DND-41 (cell line): ENCODE measurements at regions not wholly inside any gene's neighbourhood (a gene's known extent, or its start where the extent isn't known, plus 50 kb on each side); places are given as distances from the start of the nearest gene placed in this dataset.

ENCODE experiments used
- ATAC-seq: fragments of 200-7000 bp; cut with Tn5 transposase; 3 replicates; pipeline ENCODE4 v1.9.1; 2021; ENCODE audit warnings: low read depth; ENCODE audit not compliant: insufficient read depth
- DNase-seq: peaks from one replicate; pipeline ENCODE4 v3.0.0-alpha.2; 2020
- H2AFZ ChIP-seq: 2 replicates; pipeline ENCODE4 v1.6.0; 2012; ENCODE audit warnings: low read depth, low read length
- H3K27ac ChIP-seq: 2 replicates; pipeline ENCODE4 v1.5.1; 2012; ENCODE audit warnings: low read length, inconsistent platforms
- H3K27me3 ChIP-seq: fragments of 200-600 bp; sonication (generic); 2 replicates; pipeline ENCODE4 v1.6.0; 2012; ENCODE audit warnings: low read length, mild to moderate bottlenecking, inconsistent platforms; ENCODE audit not compliant: insufficient read depth, poor library complexity
- H3K36me3 ChIP-seq: 2 replicates; pipeline ENCODE4 v1.5.1; 2012; ENCODE audit warnings: low read length, inconsistent platforms; ENCODE audit not compliant: insufficient read depth
- H3K4me1 ChIP-seq: 2 replicates; pipeline ENCODE4 v1.5.1; 2012; ENCODE audit warnings: mild to moderate bottlenecking, low read length; ENCODE audit not compliant: insufficient read depth
- H3K4me2 ChIP-seq: 2 replicates; pipeline ENCODE4 v1.6.0; 2012; ENCODE audit warnings: mild to moderate bottlenecking, moderate library complexity, low read length, inconsistent platforms; ENCODE audit not compliant: insufficient read depth
- H3K4me3 ChIP-seq, 2 experiments: fragments of 200-600 bp in 1 of 2; shearing (Covaris generic) in 1 of 2; 2 replicates each; pipeline ENCODE4 v1.5.1; 2012 to 2016; ENCODE audit warnings: inconsistent platforms in 2 of 2, low read length in 2 of 2, mild to moderate bottlenecking in 2 of 2, low read depth in 1 of 2, moderate library complexity in 1 of 2
- H3K79me2 ChIP-seq: 2 replicates; pipeline ENCODE4 v1.6.0; 2012; ENCODE audit warnings: low read length, inconsistent platforms; ENCODE audit not compliant: insufficient read depth
- H3K9ac ChIP-seq: 2 replicates; pipeline ENCODE4 v1.6.0; 2012; ENCODE audit warnings: low read depth, mild to moderate bottlenecking, inconsistent platforms, low read length, moderate library complexity
- H3K9me3 ChIP-seq: 2 replicates; pipeline ENCODE4 v1.5.1; 2012; ENCODE audit warnings: low read length, moderate library complexity, mild to moderate bottlenecking, inconsistent platforms; ENCODE audit not compliant: insufficient read depth, severe bottlenecking
- H4K20me1 ChIP-seq: 2 replicates; pipeline ENCODE4 v1.6.0; 2012; ENCODE audit warnings: low read length; ENCODE audit not compliant: insufficient read depth
- EZH2 ChIP-seq: IDR thresholded peaks from 3 replicates; pipeline ENCODE4 v1.6.1; 2012; ENCODE audit warnings: borderline replicate concordance, low read depth, mild to moderate bottlenecking, moderate library complexity, low read length, inconsistent platforms; ENCODE audit not compliant: severe bottlenecking
- TF ChIP-seq, protein P1 (sequence below): IDR thresholded peaks from 2 replicates; pipeline ENCODE4 v1.5.1; 2012; ENCODE audit warnings: borderline replicate concordance, low read length, moderate library complexity, mild to moderate bottlenecking; ENCODE audit not compliant: poor library complexity, severe bottlenecking; ENCODE audit errors: extremely low read depth

- H3K27me3 ChIP-seq: no peaks in the 10 kb centered on the region
- no peak overlapping the region for H3K9ac ChIP-seq
- H4K20me1 ChIP-seq: no peaks in the 10 kb centered on the region
- DNase-seq (no peak), ATAC-seq (no peak)
- H3K4me1 ChIP-seq: peaks cover 1% of the 10 kb centered on the region
- H3K4me2 ChIP-seq: no peak overlapping the region
- TF ChIP-seq, protein P1, sequence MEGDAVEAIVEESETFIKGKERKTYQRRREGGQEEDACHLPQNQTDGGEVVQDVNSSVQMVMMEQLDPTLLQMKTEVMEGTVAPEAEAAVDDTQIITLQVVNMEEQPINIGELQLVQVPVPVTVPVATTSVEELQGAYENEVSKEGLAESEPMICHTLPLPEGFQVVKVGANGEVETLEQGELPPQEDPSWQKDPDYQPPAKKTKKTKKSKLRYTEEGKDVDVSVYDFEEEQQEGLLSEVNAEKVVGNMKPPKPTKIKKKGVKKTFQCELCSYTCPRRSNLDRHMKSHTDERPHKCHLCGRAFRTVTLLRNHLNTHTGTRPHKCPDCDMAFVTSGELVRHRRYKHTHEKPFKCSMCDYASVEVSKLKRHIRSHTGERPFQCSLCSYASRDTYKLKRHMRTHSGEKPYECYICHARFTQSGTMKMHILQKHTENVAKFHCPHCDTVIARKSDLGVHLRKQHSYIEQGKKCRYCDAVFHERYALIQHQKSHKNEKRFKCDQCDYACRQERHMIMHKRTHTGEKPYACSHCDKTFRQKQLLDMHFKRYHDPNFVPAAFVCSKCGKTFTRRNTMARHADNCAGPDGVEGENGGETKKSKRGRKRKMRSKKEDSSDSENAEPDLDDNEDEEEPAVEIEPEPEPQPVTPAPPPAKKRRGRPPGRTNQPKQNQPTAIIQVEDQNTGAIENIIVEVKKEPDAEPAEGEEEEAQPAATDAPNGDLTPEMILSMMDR: no peak
- TF ChIP-seq EZH2: no peak
- no peak overlapping the region for H3K27ac ChIP-seq
- no peak overlapping the region for H2AFZ ChIP-seq
- H3K4me3 ChIP-seq: no peak overlapping the region
- H3K79me2 ChIP-seq: no peaks in the 10 kb centered on the region
- no peaks in the 10 kb centered on the region for H3K36me3 ChIP-seq
- H3K9me3 ChIP-seq: no peaks in the 10 kb centered on the region
These were observed 313.6 kb upstream of the ACVR2A start for GRCh38 chr2:147531269-147531668.

GRCh38 chr2:147530033-147530432, 314.8 kb upstream of the ACVR2A start:
- Histone ChIP-seq H3K36me3 (no peaks in the 10 kb centered on the region), H3K79me2 (no peaks in the 10 kb centered on the region), H3K9me3 (no peaks in the 10 kb centered on the region), H3K27me3 (no peaks in the 10 kb centered on the region), H3K4me3 (no peak overlapping the region), H3K9ac (no peak overlapping the region), H3K4me1 (peaks cover 14% of the 10 kb centered on the region), H3K4me2 (no peak overlapping the region), H2AFZ (no peak overlapping the region), H4K20me1 (no peaks in the 10 kb centered on the region), H3K27ac (no peak overlapping the region)
- no peak for TF ChIP-seq EZH2
- TF ChIP-seq, protein P1: no peak
- no peak for DNase-seq
- no peak for ATAC-seq

GRCh38 chr2:147525819-147526489, 318.9 kb upstream of the ACVR2A start:
- Histone ChIP-seq H4K20me1 (no peaks in the 10 kb centered on the region), H3K9ac (no peak overlapping the region), H3K79me2 (no peaks in the 10 kb centered on the region), H3K4me2 (no peak overlapping the region), H3K4me1 (peaks cover 15% of the 10 kb centered on the region), H3K27ac (peak overlapping the region; percentile 9; the same call in 1 of the 2 replicates), H2AFZ (no peak overlapping the region), H3K9me3 (no peaks in the 10 kb centered on the region), H3K4me3 (no peak overlapping the region), H3K27me3 (no peaks in the 10 kb centered on the region), H3K36me3 (no peaks in the 10 kb centered on the region)
- TF ChIP-seq, protein P1: peak; percentile 10
- no peak for TF ChIP-seq EZH2
- peak; percentile 83 for ATAC-seq
- peak; percentile 49 for DNase-seq

- H4K20me1 ChIP-seq: no peaks in the 10 kb centered on the region
- peaks cover 15% of the 10 kb centered on the region for H3K4me1 ChIP-seq
- peak overlapping the region; percentile 18; the same call in 1 of the 2 replicates for H3K27ac ChIP-seq
- no peak overlapping the region for H3K4me2 ChIP-seq
- no peak overlapping the region for H2AFZ ChIP-seq
- ATAC-seq (no peak), DNase-seq (no peak)
- no peak overlapping the region for H3K9ac ChIP-seq
- H3K4me3 ChIP-seq: no peak overlapping the region
- H3K79me2 ChIP-seq: no peaks in the 10 kb centered on the region
- H3K27me3 ChIP-seq: no peaks in the 10 kb centered on the region
- H3K36me3 ChIP-seq: no peaks in the 10 kb centered on the region
- H3K9me3 ChIP-seq: no peaks in the 10 kb centered on the region
- TF ChIP-seq EZH2: no peak
- TF ChIP-seq, protein P1: no peak
These were observed 319.9 kb upstream of the ACVR2A start for GRCh38 chr2:147524912-147525311.
